Uterus (tissue), 3 donors: ENCODE measurements at regions not wholly inside any gene's neighbourhood (a gene's known extent, or its start where the extent isn't known, plus 50 kb on each side); places are given as distances from the start of the nearest gene placed in this dataset.
"Not testable (repeated sequence)": the region's sequence is repeated elsewhere in the genome, so short reads cannot be mapped to it uniquely, and the experiment has no call there.

ENCODE experiments used
- DNase-seq, 2 donors: peaks; one replicate each; pipeline ENCODE4 v3.0.0-alpha.2; 2019 to 2020
- H3K27ac ChIP-seq, 2 donors: fragments of 200-600 bp; sonication (generic); 1 replicate in 1 of 2; 2 replicates in 1 of 2; pipeline ENCODE4 v1.5.1; 2016 to 2018
- H3K27me3 ChIP-seq, 2 donors: fragments of 200-600 bp; sonication (generic); one replicate each; pipeline ENCODE4 v1.5.1; 2018 to 2019; ENCODE audit warnings: control low read depth in 1 of 2
- H3K36me3 ChIP-seq, 2 donors: fragments of 200-600 bp; sonication (generic); one replicate each; pipeline ENCODE4 v1.5.1; 2019; ENCODE audit warnings: control low read depth in 1 of 2
- H3K4me1 ChIP-seq, 2 donors: fragments of 200-600 bp; sonication (generic); one replicate each; pipeline ENCODE4 v1.5.1; 2018 to 2019; ENCODE audit warnings: control low read depth in 1 of 2
- H3K4me3 ChIP-seq, 2 donors: fragments of 200-600 bp; sonication (generic); 1 replicate in 1 of 2; 2 replicates in 1 of 2; pipeline ENCODE4 v1.5.1; 2018 to 2019; ENCODE audit warnings: mild to moderate bottlenecking in 1 of 2
- H3K9me3 ChIP-seq, 2 donors: fragments of 200-600 bp; sonication (generic); one replicate each; pipeline ENCODE4 v1.5.1; 2019; ENCODE audit warnings: control low read depth in 1 of 2
- CTCF ChIP-seq, 4 experiments: fragments of 200-600 bp in 2 of 4; fragments of 450-650 bp in 2 of 4; sonication (generic) in 2 of 4; IDR thresholded peaks; one replicate each; pipeline ENCODE4 v1.5.1; 2016 to 2019; ENCODE audit warnings: antibody characterized with exemption in 4 of 4, mild to moderate bottlenecking in 2 of 4, moderate library complexity in 1 of 4
- POLR2A ChIP-seq, 2 donors: fragments of 450-650 bp; IDR thresholded peaks; one replicate each; pipeline ENCODE4 v1.6.1; 2016; ENCODE audit warnings: antibody characterized with exemption in 2 of 2, mild to moderate bottlenecking in 1 of 2, moderate library complexity in 1 of 2
- intact Hi-C: fragments of 100-400 bp; cut with DNase I; formaldehyde crosslinking; loops from one replicate; pipeline ENCODE4 v1.15.1; 2023; ENCODE audit warnings: low total_unique reads
- donor health status: DM: yes; HTN: yes; CAD: no.

GRCh38 chr10:44101082-44101481 is 283.8 kb downstream of the CXCL12 start:
- TF ChIP-seq POLR2A (IDR thresholded peaks at IDR 0.05), result no peak
- no peak for TF ChIP-seq CTCF (IDR thresholded peaks at IDR 0.05)
- no peak overlapping the region for H3K4me3 ChIP-seq
- intact Hi-C loops, result no loop called here
- H3K27me3 ChIP-seq, result no peaks in the 10 kb centered on the region
- H3K4me1 ChIP-seq, result no peaks in the 10 kb centered on the region
- DNase-seq, result no peak
- H3K27ac ChIP-seq, result peak overlapping the region; percentile 8 to 23
- H3K36me3 ChIP-seq, result no peaks in the 10 kb centered on the region
- H3K9me3 ChIP-seq, result no peaks in the 10 kb centered on the region

GRCh38 chr10:44099511-44099910 is 285.4 kb downstream of the CXCL12 start:
- Histone ChIP-seq H3K4me1 (no peaks in the 10 kb centered on the region), H3K9me3 (no peaks in the 10 kb centered on the region), H3K4me3 (no peak overlapping the region), H3K27me3 (no peaks in the 10 kb centered on the region), H3K27ac (no peak overlapping the region), H3K36me3 (no peaks in the 10 kb centered on the region)
- no peak for DNase-seq
- TF ChIP-seq CTCF (IDR thresholded peaks at IDR 0.05) (no peak), POLR2A (IDR thresholded peaks at IDR 0.05) (no peak)
- intact Hi-C loops, result no loop called here

- DNase-seq, H3K27me3 ChIP-seq, H3K4me1 ChIP-seq, H3K4me3 ChIP-seq, intact Hi-C loops, H3K36me3 ChIP-seq, H3K9me3 ChIP-seq, H3K27ac ChIP-seq: not testable (repeated sequence)
Measured at GRCh38 chr10:44096217-44096616, 288.7 kb downstream of the CXCL12 start.

GRCh38 chr10:44089671-44090070 is 295.2 kb downstream of the CXCL12 start:
- no peaks in the 10 kb centered on the region for H3K27me3 ChIP-seq
- no peak overlapping the region for H3K27ac ChIP-seq
- no peaks in the 10 kb centered on the region for H3K9me3 ChIP-seq
- H3K4me3 ChIP-seq, result no peak overlapping the region
- DNase-seq, result no peak
- no peaks in the 10 kb centered on the region for H3K4me1 ChIP-seq
- TF ChIP-seq CTCF (IDR thresholded peaks at IDR 0.05), result no peak
- no peak for TF ChIP-seq POLR2A (IDR thresholded peaks at IDR 0.05)
- no peaks in the 10 kb centered on the region for H3K36me3 ChIP-seq
- intact Hi-C loops, result no loop called here

GRCh38 chr10:44087403-44087802 is 297.5 kb downstream of the CXCL12 start:
- H3K27me3 ChIP-seq, result no peaks in the 10 kb centered on the region
- TF ChIP-seq POLR2A (IDR thresholded peaks at IDR 0.05), result no peak
- DNase-seq, result no peak
- H3K4me1 ChIP-seq, result no peaks in the 10 kb centered on the region
- H3K36me3 ChIP-seq, result no peaks in the 10 kb centered on the region
- intact Hi-C loops, result no loop called here
- no peak overlapping the region for H3K27ac ChIP-seq
- no peak overlapping the region for H3K4me3 ChIP-seq
- no peaks in the 10 kb centered on the region for H3K9me3 ChIP-seq

GRCh38 chr10:44083719-44084400 is 301.0 kb downstream of the CXCL12 start:
- TF ChIP-seq POLR2A (IDR thresholded peaks at IDR 0.05) (no peak), CTCF (IDR thresholded peaks at IDR 0.05) (no peak)
- Histone ChIP-seq H3K27ac (no peak overlapping the region), H3K4me3 (no peak overlapping the region), H3K4me1 (no peaks in the 10 kb centered on the region), H3K27me3 (no peaks in the 10 kb centered on the region), H3K36me3 (no peaks in the 10 kb centered on the region), H3K9me3 (no peaks in the 10 kb centered on the region)
- intact Hi-C loops, result no loop called here
- DNase-seq, result no peak
